GM21526 (cell line): ENCODE measurements at regions not wholly inside any gene's neighbourhood (a gene's known extent, or its start where the extent isn't known, plus 50 kb on each side); places are given as distances from the start of the nearest gene placed in this dataset.

Experiments
- ATAC-seq: cut with Tn5 transposase; IDR thresholded peaks from one replicate; pipeline ENCODE4 v1.9.1; 2021; ENCODE audit warnings: moderate library complexity; ENCODE audit not compliant: unreplicated experiment, low FRiP score

GRCh38 chr9:71590362-71590761, 178.0 kb downstream of the CEMIP2 start:
- no peak for ATAC-seq

GRCh38 chr9:71589612-71590011, 178.7 kb downstream of the CEMIP2 start:
- no peak for ATAC-seq

GRCh38 chr9:71587576-71588362, 180.5 kb downstream of the CEMIP2 start:
- no peak for ATAC-seq

- ATAC-seq, result no peak
Observed at GRCh38 chr9:71583792-71584191, 184.5 kb downstream of the CEMIP2 start.

GRCh38 chr9:71582347-71582746, 186.0 kb downstream of the CEMIP2 start:
- no peak for ATAC-seq

- ATAC-seq, result no peak
Observed at GRCh38 chr9:71581101-71581500, 187.2 kb downstream of the CEMIP2 start.

- no peak for ATAC-seq
Observed at GRCh38 chr9:71571186-71571585, 197.1 kb downstream of the CEMIP2 start.

- no peak for ATAC-seq
Observed at GRCh38 chr9:71567890-71568289, 200.4 kb downstream of the CEMIP2 start.

- ATAC-seq, result no peak
Observed at GRCh38 chr9:71562140-71562539, 206.2 kb downstream of the CEMIP2 start.

GRCh38 chr9:71557310-71557709, 211.0 kb downstream of the CEMIP2 start:
- ATAC-seq, result no peak

- ATAC-seq, result no peak
Observed at GRCh38 chr9:71552480-71552879, 215.8 kb downstream of the CEMIP2 start.

- ATAC-seq, result peak; percentile 96
Observed at GRCh38 chr9:71549023-71549422, 219.3 kb downstream of the CEMIP2 start.

- no peak for ATAC-seq
Observed at GRCh38 chr9:71544464-71544863, 223.8 kb downstream of the CEMIP2 start.

- ATAC-seq, result no peak
Observed at GRCh38 chr9:71541436-71541835, 226.9 kb downstream of the CEMIP2 start.

- no peak for ATAC-seq
Observed at GRCh38 chr9:71524996-71525580, 243.2 kb downstream of the CEMIP2 start.

- ATAC-seq, result no peak
Observed at GRCh38 chr9:71524516-71524915, 243.8 kb downstream of the CEMIP2 start.

- no peak for ATAC-seq
Observed at GRCh38 chr9:71521132-71521531, 247.2 kb downstream of the CEMIP2 start.

GRCh38 chr9:71519098-71519696, 249.1 kb downstream of the CEMIP2 start:
- no peak for ATAC-seq

- no peak for ATAC-seq
Observed at GRCh38 chr9:71518045-71518827, 250.1 kb downstream of the CEMIP2 start.

GRCh38 chr9:71515626-71516025, 252.7 kb downstream of the CEMIP2 start:
- ATAC-seq, result no peak

GRCh38 chr9:71515107-71515506, 253.2 kb downstream of the CEMIP2 start:
- no peak for ATAC-seq
